ENCODE measurements at regions not wholly inside any gene's neighbourhood (a gene's known extent, or its start where the extent isn't known, plus 50 kb on each side); places are given as distances from the start of the nearest gene placed in this dataset.

GRCh38 chr6:156027248-156027626 is 571.6 kb upstream of the NOX3 start:
- DNase-seq, result no peak
- H3K9me3 Mint-ChIP-seq (ENCODE audit: unreplicated experiment), result no peaks in the 10 kb centered on the region
- no peak overlapping the region for H3K27ac Mint-ChIP-seq (ENCODE audit: unreplicated experiment)
- no peaks in the 10 kb centered on the region for H3K4me1 Mint-ChIP-seq (ENCODE audit: low read depth, unreplicated experiment)
- no peak overlapping the region for H3K4me3 Mint-ChIP-seq (ENCODE audit: unreplicated experiment)
- no peaks in the 10 kb centered on the region for H3K27me3 Mint-ChIP-seq (ENCODE audit: unreplicated experiment)
- H3K36me3 Mint-ChIP-seq (ENCODE audit: unreplicated experiment), result peaks cover 4% of the 10 kb centered on the region
- no peak for TF ChIP-seq CTCF (IDR thresholded peaks at IDR 0.05; ENCODE audit: partially characterized antibody, unreplicated experiment)

GRCh38 chr6:156026486-156027247 is 571.0 kb upstream of the NOX3 start:
- no peaks in the 10 kb centered on the region for H3K9me3 Mint-ChIP-seq (ENCODE audit: unreplicated experiment)
- no peak overlapping the region for H3K4me3 Mint-ChIP-seq (ENCODE audit: unreplicated experiment)
- H3K27me3 Mint-ChIP-seq (ENCODE audit: unreplicated experiment), result no peaks in the 10 kb centered on the region
- DNase-seq, result no peak
- H3K36me3 Mint-ChIP-seq (ENCODE audit: unreplicated experiment), result no peaks in the 10 kb centered on the region
- H3K27ac Mint-ChIP-seq (ENCODE audit: unreplicated experiment), result no peak overlapping the region
- no peaks in the 10 kb centered on the region for H3K4me1 Mint-ChIP-seq (ENCODE audit: low read depth, unreplicated experiment)
- no peak for TF ChIP-seq CTCF (IDR thresholded peaks at IDR 0.05; ENCODE audit: partially characterized antibody, unreplicated experiment)

- H3K9me3 Mint-ChIP-seq (ENCODE audit: unreplicated experiment), result peaks cover 2% of the 10 kb centered on the region
Observed at GRCh38 chr6:156024339-156024738, 568.7 kb upstream of the NOX3 start.

GRCh38 chr6:156021746-156022396 is 566.2 kb upstream of the NOX3 start:
- Mint-ChIP-seq H3K27me3 (ENCODE audit: unreplicated experiment) (no peaks in the 10 kb centered on the region), H3K4me1 (ENCODE audit: low read depth, unreplicated experiment) (peaks cover 2% of the 10 kb centered on the region), H3K4me3 (ENCODE audit: unreplicated experiment) (no peak overlapping the region), H3K9me3 (ENCODE audit: unreplicated experiment) (peaks cover 2% of the 10 kb centered on the region), H3K36me3 (ENCODE audit: unreplicated experiment) (no peaks in the 10 kb centered on the region), H3K27ac (ENCODE audit: unreplicated experiment) (no peak overlapping the region)
- no peak for DNase-seq
- no peak for TF ChIP-seq CTCF (IDR thresholded peaks at IDR 0.05; ENCODE audit: partially characterized antibody, unreplicated experiment)

More at GRCh38 chr6:156024339-156024738, 568.7 kb upstream of the NOX3 start:
- no peaks in the 10 kb centered on the region for H3K36me3 Mint-ChIP-seq (ENCODE audit: unreplicated experiment)
- DNase-seq, result no peak
- TF ChIP-seq CTCF (IDR thresholded peaks at IDR 0.05; ENCODE audit: partially characterized antibody, unreplicated experiment), result no peak
- H3K27me3 Mint-ChIP-seq (ENCODE audit: unreplicated experiment), result no peaks in the 10 kb centered on the region
- H3K4me1 Mint-ChIP-seq (ENCODE audit: low read depth, unreplicated experiment), result peaks cover 2% of the 10 kb centered on the region
- H3K4me3 Mint-ChIP-seq (ENCODE audit: unreplicated experiment), result no peak overlapping the region
- H3K27ac Mint-ChIP-seq (ENCODE audit: unreplicated experiment), result no peak overlapping the region

- no peak overlapping the region for H3K27ac Mint-ChIP-seq (ENCODE audit: unreplicated experiment)
- DNase-seq, result no peak
- H3K36me3 Mint-ChIP-seq (ENCODE audit: unreplicated experiment), result no peaks in the 10 kb centered on the region
- no peak for TF ChIP-seq CTCF (IDR thresholded peaks at IDR 0.05; ENCODE audit: partially characterized antibody, unreplicated experiment)
- peaks cover 2% of the 10 kb centered on the region for H3K4me1 Mint-ChIP-seq (ENCODE audit: low read depth, unreplicated experiment)
- peaks cover 2% of the 10 kb centered on the region for H3K9me3 Mint-ChIP-seq (ENCODE audit: unreplicated experiment)
- H3K4me3 Mint-ChIP-seq (ENCODE audit: unreplicated experiment), result no peak overlapping the region
- H3K27me3 Mint-ChIP-seq (ENCODE audit: unreplicated experiment), result no peaks in the 10 kb centered on the region
Observed at GRCh38 chr6:156017838-156018237, 562.2 kb upstream of the NOX3 start.
